WTC11 (cell line): ENCODE measurements at regions not wholly inside any gene's neighbourhood (a gene's known extent, or its start where the extent isn't known, plus 50 kb on each side); places are given as distances from the start of the nearest gene placed in this dataset.
A peak's percentile ranks its signal among the peaks of the same experiment; 100 is the strongest.

Experiments used
- ATAC-seq: fragments of 200-7000 bp; cut with Tn5 transposase; 2 replicates; pipeline ENCODE4 v1.10.0; 2021; ENCODE audit warnings: mild to moderate bottlenecking, moderate library complexity
- CTCF ChIA-PET: fragments of 300-600 bp; sonication (Branson Sonifier 250); formaldehyde crosslinking; loops from one replicate; lab custom pipeline; 2021; ENCODE audit warnings: antibody characterized with exemption; lab: Charles Lee
- POLR2A ChIA-PET: fragments of 350-600 bp; sonication (Branson Sonifier 250); formaldehyde crosslinking; loops from one replicate; lab custom pipeline; 2021; ENCODE audit warnings: antibody characterized with exemption; lab: Charles Lee
- DNase-seq: peaks from one replicate; pipeline ENCODE4 v3.0.0; 2021; ENCODE audit warnings: low spot score
- H3K27ac Mint-ChIP-seq: 2 replicates; pipeline ENCODE4 v1.8.0; 2021; ENCODE audit warnings: mixed read lengths
- H3K27me3 Mint-ChIP-seq: 2 replicates; pipeline ENCODE4 v1.8.0; 2021; ENCODE audit warnings: low read depth, mild to moderate bottlenecking, moderate library complexity, mixed read lengths
- H3K36me3 Mint-ChIP-seq: 2 replicates; pipeline ENCODE4 v1.8.0; 2021; ENCODE audit warnings: mixed read lengths
- H3K4me1 Mint-ChIP-seq: 2 replicates; pipeline ENCODE4 v1.8.0; 2022; ENCODE audit warnings: mixed read lengths
- H3K4me3 Mint-ChIP-seq: 2 replicates; pipeline ENCODE4 v1.8.0; 2021; ENCODE audit warnings: mild to moderate bottlenecking, moderate library complexity, mixed read lengths
- H3K9me3 Mint-ChIP-seq: 2 replicates; pipeline ENCODE4 v1.8.0; 2021; ENCODE audit warnings: mixed read lengths
- ATF1 ChIP-seq: sonication (generic); formaldehyde crosslinking; IDR thresholded peaks from 2 replicates; pipeline ENCODE4 v1.8.1; 2023; ENCODE audit warnings: mild to moderate bottlenecking, moderate library complexity, missing genetic modification reagents
- CBFB ChIP-seq: sonication (generic); formaldehyde crosslinking; IDR thresholded peaks from 2 replicates; pipeline ENCODE4 v1.8.1; 2022; ENCODE audit warnings: mild to moderate bottlenecking, low read depth, missing genetic modification reagents
- ESRRA ChIP-seq: sonication (generic); formaldehyde crosslinking; IDR thresholded peaks from 2 replicates; pipeline ENCODE4 v1.8.1; 2022; ENCODE audit warnings: mild to moderate bottlenecking, missing genetic modification reagents, borderline replicate concordance
- ETV6 ChIP-seq: sonication (generic); formaldehyde crosslinking; IDR thresholded peaks from 2 replicates; pipeline ENCODE4 v1.8.1; 2022; ENCODE audit warnings: mild to moderate bottlenecking, missing genetic modification reagents
- FOXK1 ChIP-seq: sonication (generic); formaldehyde crosslinking; IDR thresholded peaks from 2 replicates; pipeline ENCODE4 v1.8.0; 2022; ENCODE audit warnings: mild to moderate bottlenecking, moderate library complexity, missing genetic modification reagents
- GABPB1 ChIP-seq: sonication (generic); formaldehyde crosslinking; IDR thresholded peaks from 2 replicates; pipeline ENCODE4 v1.8.1; 2023; ENCODE audit warnings: mild to moderate bottlenecking, missing genetic modification reagents
- GTF2I ChIP-seq: fragments of 250-450 bp; sonication (Bioruptor Pico); conservative IDR thresholded peaks from 2 replicates; pipeline ENCODE4 v1.4.0; 2021; ENCODE audit warnings: mild to moderate bottlenecking
- KAT7 ChIP-seq: sonication (generic); formaldehyde crosslinking; IDR thresholded peaks from 2 replicates; pipeline ENCODE4 v1.8.1; 2023; ENCODE audit warnings: missing genetic modification reagents, mild to moderate bottlenecking, borderline replicate concordance
- MXD4 ChIP-seq: fragments of 250-450 bp; sonication (Bioruptor Pico); IDR thresholded peaks from 2 replicates; pipeline ENCODE4 v1.8.0; 2021; ENCODE audit warnings: mild to moderate bottlenecking, moderate library complexity, borderline replicate concordance
- MYBL2 ChIP-seq: sonication (generic); formaldehyde crosslinking; IDR thresholded peaks from 2 replicates; pipeline ENCODE4 v1.8.1; 2023; ENCODE audit warnings: mild to moderate bottlenecking, moderate library complexity, missing genetic modification reagents
- NR1H2 ChIP-seq: sonication (generic); formaldehyde crosslinking; IDR thresholded peaks from 2 replicates; pipeline ENCODE4 v1.9.0; 2021; ENCODE audit warnings: mild to moderate bottlenecking, moderate library complexity, missing genetic modification reagents
- NR3C1 ChIP-seq: sonication (generic); formaldehyde crosslinking; conservative IDR thresholded peaks from 2 replicates; pipeline ENCODE4 v1.8.1; 2023; ENCODE audit warnings: low read depth, mild to moderate bottlenecking, missing genetic modification reagents
- OVOL2 ChIP-seq: fragments of 250-450 bp; sonication (Bioruptor Pico); IDR thresholded peaks from 2 replicates; pipeline ENCODE4 v1.9.0; 2021; ENCODE audit warnings: mild to moderate bottlenecking, borderline replicate concordance
- PRRX2 ChIP-seq: fragments of 250-450 bp; sonication (Bioruptor Pico); IDR thresholded peaks from 2 replicates; pipeline ENCODE4 v1.8.0; 2021; ENCODE audit warnings: mild to moderate bottlenecking
- RELA ChIP-seq: sonication (generic); formaldehyde crosslinking; IDR thresholded peaks from 2 replicates; pipeline ENCODE4 v1.8.1; 2022; ENCODE audit warnings: missing genetic modification reagents, mild to moderate bottlenecking, borderline replicate concordance
- SMAD3 ChIP-seq: sonication (generic); formaldehyde crosslinking; IDR thresholded peaks from 2 replicates; pipeline ENCODE4 v1.8.0; 2022; ENCODE audit warnings: missing genetic modification reagents, mild to moderate bottlenecking, borderline replicate concordance
- SP1 ChIP-seq: sonication (generic); formaldehyde crosslinking; conservative IDR thresholded peaks from 2 replicates; pipeline ENCODE4 v1.8.1; 2022; ENCODE audit warnings: missing genetic modification reagents
- TCF7 ChIP-seq: sonication (generic); formaldehyde crosslinking; IDR thresholded peaks from 2 replicates; pipeline ENCODE4 v1.8.0; 2022; ENCODE audit warnings: mild to moderate bottlenecking, low read depth, missing genetic modification reagents, moderate library complexity
- ZBTB21 ChIP-seq: sonication (generic); formaldehyde crosslinking; IDR thresholded peaks from 2 replicates; pipeline ENCODE4 v1.8.1; 2023; ENCODE audit warnings: mild to moderate bottlenecking, missing genetic modification reagents, borderline replicate concordance
- ZNF219 ChIP-seq: sonication (generic); formaldehyde crosslinking; IDR thresholded peaks from 2 replicates; pipeline ENCODE4 v1.8.0; 2023; ENCODE audit warnings: missing genetic modification reagents, mild to moderate bottlenecking, borderline replicate concordance
- ZNF263 ChIP-seq: sonication (generic); formaldehyde crosslinking; IDR thresholded peaks from 2 replicates; pipeline ENCODE4 v1.8.1; 2022; ENCODE audit warnings: low read depth, mild to moderate bottlenecking, moderate library complexity, missing genetic modification reagents
- ZNF416 ChIP-seq: fragments of 250-450 bp; sonication (Bioruptor Pico); IDR thresholded peaks from 2 replicates; pipeline ENCODE4 v1.9.0; 2021; ENCODE audit warnings: mild to moderate bottlenecking, inconsistent platforms
- ZNF423 ChIP-seq: fragments of 250-450 bp; sonication (Bioruptor Pico); IDR thresholded peaks from 2 replicates; pipeline ENCODE4 v2.1.2; 2022; ENCODE audit warnings: mild to moderate bottlenecking, moderate library complexity
- TF ChIP-seq, protein P1 (sequence below): fragments of 250-450 bp; sonication (Bioruptor Pico); conservative IDR thresholded peaks from 2 replicates; pipeline ENCODE4 v1.9.0; 2021; ENCODE audit warnings: mild to moderate bottlenecking
- TF ChIP-seq, protein P2 (sequence below): sonication (generic); formaldehyde crosslinking; IDR thresholded peaks from 2 replicates; pipeline ENCODE4 v1.8.1; 2023; ENCODE audit warnings: mild to moderate bottlenecking, missing genetic modification reagents

DNA sequence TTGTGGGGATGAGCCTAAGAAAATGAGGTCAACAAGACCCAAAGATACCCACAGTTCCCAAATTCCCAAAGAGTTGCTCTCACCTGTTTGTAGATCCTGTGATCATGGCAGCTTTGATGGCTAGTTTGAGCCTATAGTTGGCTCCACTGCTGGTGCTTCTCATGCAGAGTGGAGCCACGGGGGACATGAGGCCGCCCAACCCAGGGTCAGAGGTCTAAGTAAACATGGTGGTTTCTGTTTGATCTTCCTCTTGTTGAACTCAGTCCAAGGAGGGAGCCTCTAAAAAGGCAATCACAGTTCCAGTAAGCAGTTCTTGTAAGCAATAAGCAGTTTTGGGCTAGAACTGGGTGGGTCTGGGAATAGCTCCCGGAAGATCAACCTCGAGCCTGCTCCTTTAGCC, 125.6 kb upstream of the DHRS4 start:
- DNase-seq (no peak), ATAC-seq (no peak)
- Mint-ChIP-seq H3K9me3 (no peaks in the 10 kb centered on the region), H3K27ac (no peak overlapping the region), H3K4me3 (no peak overlapping the region), H3K27me3 (no peaks in the 10 kb centered on the region), H3K4me1 (no peaks in the 10 kb centered on the region), H3K36me3 (no peaks in the 10 kb centered on the region)
- ChIA-PET POLR2A (no interaction called here), CTCF (no interaction called here)
- TF ChIP-seq GABPB1 (CRISPR knock-in tag): 0 out of 2 replicates have a peak, but pooled peaks have one; percentile 31
- TF ChIP-seq PRRX2 (CRISPR knock-in tag): no peak
- no peak for TF ChIP-seq MXD4

DNA sequence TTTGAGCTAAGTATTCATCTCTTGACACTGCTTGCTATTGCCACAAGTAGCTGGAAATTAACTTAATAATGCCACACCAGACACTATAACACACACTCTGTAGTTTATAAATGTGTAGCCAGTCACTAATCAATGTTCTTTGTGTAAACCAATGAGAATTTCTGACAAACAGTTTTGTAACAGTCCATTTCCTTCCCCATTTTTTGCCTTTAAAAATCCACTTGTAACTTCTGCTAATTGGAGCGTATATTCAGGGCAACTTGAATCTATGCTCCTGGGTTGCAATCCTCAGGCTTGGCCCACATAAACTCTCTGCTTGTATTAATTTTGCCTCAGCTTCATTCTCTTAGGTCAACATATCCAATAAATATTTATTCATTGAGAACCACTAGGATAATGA, 125.0 kb upstream of the DHRS4 start:
- no peak overlapping the region for H3K27ac Mint-ChIP-seq
- ATAC-seq: no peak
- H3K4me3 Mint-ChIP-seq: no peak overlapping the region
- no peaks in the 10 kb centered on the region for H3K9me3 Mint-ChIP-seq
- ChIA-PET CTCF (no interaction called here), POLR2A (no interaction called here)
- TF ChIP-seq, protein P1, sequence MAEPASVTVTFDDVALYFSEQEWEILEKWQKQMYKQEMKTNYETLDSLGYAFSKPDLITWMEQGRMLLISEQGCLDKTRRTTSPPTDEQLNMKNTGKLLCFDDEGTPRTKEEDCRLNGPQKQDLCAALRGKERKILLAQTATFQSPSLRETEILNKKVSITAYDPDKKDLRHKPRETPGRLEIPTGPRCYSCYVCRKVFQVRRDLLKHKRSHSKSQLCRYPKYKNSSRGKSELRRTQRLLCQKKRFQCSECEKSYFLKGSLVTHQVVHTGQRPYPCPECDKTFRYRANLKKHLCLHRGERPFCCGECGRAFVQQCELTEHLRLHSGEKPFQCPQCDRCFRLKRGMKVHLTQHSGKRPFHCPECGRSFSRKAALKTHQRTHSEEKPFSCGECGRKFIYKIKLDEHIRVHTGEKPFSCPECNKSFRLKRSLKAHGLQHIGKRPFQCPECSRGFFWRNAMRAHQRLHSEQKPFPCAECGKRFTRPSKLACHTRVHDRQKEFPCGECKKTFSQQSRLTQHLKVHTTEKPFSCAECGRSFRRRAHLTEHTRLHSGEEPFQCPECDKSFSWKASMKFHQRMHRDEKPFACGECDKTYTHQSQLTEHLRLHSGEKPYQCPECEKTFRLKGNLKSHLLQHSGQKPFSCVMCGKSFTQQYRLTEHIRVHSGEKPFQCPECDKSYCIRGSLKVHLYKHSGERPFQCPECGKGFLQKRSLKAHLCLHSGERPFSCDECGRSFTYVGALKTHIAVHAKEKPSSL: no peak
- TF ChIP-seq ATF1 (CRISPR knock-in tag) (no peak), ETV6 (CRISPR knock-in tag) (no peak), OVOL2 (CRISPR knock-in tag) (no peak), FOXK1 (CRISPR knock-in tag) (no peak), ZNF416 (CRISPR knock-in tag) (no peak), KAT7 (CRISPR knock-in tag) (no peak)
- TF ChIP-seq, protein P2, sequence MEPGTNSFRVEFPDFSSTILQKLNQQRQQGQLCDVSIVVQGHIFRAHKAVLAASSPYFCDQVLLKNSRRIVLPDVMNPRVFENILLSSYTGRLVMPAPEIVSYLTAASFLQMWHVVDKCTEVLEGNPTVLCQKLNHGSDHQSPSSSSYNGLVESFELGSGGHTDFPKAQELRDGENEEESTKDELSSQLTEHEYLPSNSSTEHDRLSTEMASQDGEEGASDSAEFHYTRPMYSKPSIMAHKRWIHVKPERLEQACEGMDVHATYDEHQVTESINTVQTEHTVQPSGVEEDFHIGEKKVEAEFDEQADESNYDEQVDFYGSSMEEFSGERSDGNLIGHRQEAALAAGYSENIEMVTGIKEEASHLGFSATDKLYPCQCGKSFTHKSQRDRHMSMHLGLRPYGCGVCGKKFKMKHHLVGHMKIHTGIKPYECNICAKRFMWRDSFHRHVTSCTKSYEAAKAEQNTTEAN (CRISPR knock-in tag): no peak
- H3K36me3 Mint-ChIP-seq: no peaks in the 10 kb centered on the region
- H3K4me1 Mint-ChIP-seq: no peaks in the 10 kb centered on the region
- DNase-seq: no peak
- no peaks in the 10 kb centered on the region for H3K27me3 Mint-ChIP-seq

DNA sequence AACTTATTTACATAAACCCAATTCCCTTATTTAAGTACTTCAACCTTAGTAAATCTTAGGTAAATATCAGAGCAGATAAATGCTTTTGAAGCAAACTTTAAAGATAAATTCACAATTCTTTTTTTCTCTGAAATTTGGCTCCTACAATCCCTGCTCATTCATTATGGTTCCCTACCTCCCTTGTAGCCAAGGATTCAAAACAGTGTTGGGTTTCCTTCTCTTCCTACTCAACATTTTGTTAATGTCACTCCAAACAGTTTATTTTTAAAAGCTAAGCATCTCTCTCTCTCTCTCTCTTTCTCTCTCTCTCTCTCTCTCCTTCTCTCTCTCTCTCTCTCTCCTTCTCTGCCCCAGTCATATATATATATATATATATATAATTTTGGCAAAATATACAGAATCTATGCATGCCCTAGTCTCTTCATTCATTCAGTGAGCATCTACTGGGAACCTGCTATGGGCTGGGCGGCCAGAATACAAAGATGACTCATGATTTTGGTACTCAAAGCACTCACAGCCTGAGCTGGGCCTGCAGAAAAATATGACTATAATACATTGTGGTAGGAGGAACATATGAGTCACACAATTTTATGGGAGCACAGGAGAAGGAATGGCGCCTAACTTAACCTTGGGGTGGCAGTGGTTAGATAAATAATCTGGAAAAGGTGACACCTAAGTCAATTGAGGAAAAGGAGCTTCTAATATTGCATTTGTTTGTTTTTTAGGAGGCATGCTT, 123.7 kb upstream of the DHRS4 start:
- ChIA-PET CTCF (interaction anchor here (0.9 to 1.6 kb wide), 2 partner anchors 164 to 198 kb away, joined by 3 to 5 read pairs; no protein-coding TSS in a partner anchor), POLR2A (no interaction called here)
- Mint-ChIP-seq H3K9me3 (no peaks in the 10 kb centered on the region), H3K27me3 (no peaks in the 10 kb centered on the region), H3K36me3 (no peaks in the 10 kb centered on the region), H3K27ac (no peak overlapping the region), H3K4me3 (no peak overlapping the region), H3K4me1 (no peaks in the 10 kb centered on the region)
- DNase-seq (no peak), ATAC-seq (no peak)
- TF ChIP-seq ZNF416 (CRISPR knock-in tag) (no peak), SMAD3 (CRISPR knock-in tag) (no peak), MYBL2 (CRISPR knock-in tag) (no peak)
- TF ChIP-seq, all 79 proteins: peak for 0

DNA sequence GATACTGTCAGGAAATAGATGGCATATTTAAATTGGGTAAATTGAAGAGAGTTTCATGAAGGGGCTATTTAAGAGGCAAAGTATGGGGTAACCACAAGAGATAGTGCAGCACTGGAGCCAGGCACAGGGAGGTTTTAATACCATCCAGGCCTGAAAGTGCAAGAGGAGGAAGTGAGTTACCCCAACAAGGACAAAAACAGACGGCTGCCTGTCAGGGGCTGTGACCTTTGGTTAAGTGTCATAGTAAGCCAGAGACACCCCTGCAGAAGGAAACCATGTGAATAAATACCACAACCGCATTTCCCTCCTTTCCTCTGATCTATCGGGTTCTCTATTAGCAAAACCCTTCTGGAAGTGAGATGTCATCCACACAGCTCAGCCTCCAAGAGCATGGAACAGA, 122.0 kb upstream of the DHRS4 start:
- Mint-ChIP-seq H3K36me3 (no peaks in the 10 kb centered on the region), H3K9me3 (no peaks in the 10 kb centered on the region), H3K27me3 (no peaks in the 10 kb centered on the region)
- POLR2A ChIA-PET: no interaction called here
- CTCF ChIA-PET: interaction anchor here (1.6 to 1.7 kb wide), 2 partner anchors 79 to 200 kb away, joined by 5 to 6 read pairs; no protein-coding TSS in a partner anchor
- TF ChIP-seq, protein P1: no peak
- no peak for TF ChIP-seq TCF7 (CRISPR knock-in tag)
- no peak for TF ChIP-seq PRRX2 (CRISPR knock-in tag)
- no peak for TF ChIP-seq OVOL2 (CRISPR knock-in tag)
- TF ChIP-seq ZBTB21: no peak
- no peak for TF ChIP-seq CBFB
- TF ChIP-seq ZNF423 (CRISPR knock-in tag): no peak
- TF ChIP-seq RELA (CRISPR knock-in tag): no peak
- TF ChIP-seq NR1H2: no peak
- TF ChIP-seq ESRRA (CRISPR knock-in tag): no peak
- no peak for TF ChIP-seq ZNF219 (CRISPR knock-in tag)
- no peak for TF ChIP-seq ZNF263 (CRISPR knock-in tag)
- TF ChIP-seq SP1 (CRISPR knock-in tag): no peak
- no peak for TF ChIP-seq NR3C1
- TF ChIP-seq GTF2I (CRISPR knock-in tag): no peak
- TF ChIP-seq, all 79 proteins: peak for 0
- H3K4me1 Mint-ChIP-seq: no peaks in the 10 kb centered on the region
- ATAC-seq (no peak), DNase-seq (no peak)
- H3K4me3 Mint-ChIP-seq: no peak overlapping the region
- H3K27ac Mint-ChIP-seq: no peak overlapping the region
